Body of pancreas (tissue), 4 donors: ENCODE measurements at regions not wholly inside any gene's neighbourhood (a gene's known extent, or its start where the extent isn't known, plus 50 kb on each side); places are given as distances from the start of the nearest gene placed in this dataset.

Experiments
- ATAC-seq: fragments of 150-250 bp; one replicate; pipeline ENCODE4 v1.9.1; 2016
- DNase-seq, 4 donors: peaks; one replicate each; pipeline ENCODE4 v3.0.0-alpha.2; 2019
- H3K27ac ChIP-seq, 4 donors: fragments of 200-600 bp; sonication (generic); 1 replicate in 3 of 4; 2 replicates in 1 of 4; pipeline versions ENCODE4 v1.5.1 to v1.6.1; 2016 to 2019; ENCODE audit warnings: mild to moderate bottlenecking in 1 of 4, mixed read lengths in 1 of 4, moderate library complexity in 1 of 4
- H3K27me3 ChIP-seq, 2 donors: fragments of 200-600 bp; sonication (generic); one replicate each; pipeline ENCODE4 v1.6.0; 2016; ENCODE audit warnings: mild to moderate bottlenecking in 1 of 2
- H3K36me3 ChIP-seq, 2 donors: fragments of 200-600 bp; sonication (generic); replicated peaks in 1 of 2; 2 replicates each; pipeline ENCODE4 v1.5.1; 2016; ENCODE audit warnings: low read depth in 2 of 2; ENCODE audit not compliant: insufficient read depth in 1 of 2
- H3K4me1 ChIP-seq: fragments of 200-600 bp; sonication (generic); one replicate; pipeline ENCODE4 v1.6.0; 2016
- H3K4me3 ChIP-seq, 2 donors: fragments of 200-600 bp; sonication (generic); 1 replicate in 1 of 2; 2 replicates in 1 of 2; pipeline ENCODE4 v1.5.1; 2016 to 2019
- H3K9me3 ChIP-seq, 3 donors: fragments of 200-600 bp; sonication (generic); 1 replicate in 2 of 3; 2 replicates in 1 of 3; pipeline ENCODE4 v1.5.1; 2016
- CTCF ChIP-seq, 7 experiments: fragments of 450-650 bp in 4 of 7; fragments of 200-600 bp in 3 of 7; sonication (generic) in 3 of 7; IDR thresholded peaks; one replicate each; pipeline ENCODE4 v1.5.1; 2016 to 2019; ENCODE audit warnings: antibody characterized with exemption in 7 of 7
- POLR2A ChIP-seq, 3 donors: fragments of 450-650 bp; IDR thresholded peaks; one replicate each; pipeline ENCODE4 v1.6.1; 2016; ENCODE audit warnings: antibody characterized with exemption in 3 of 3, mild to moderate bottlenecking in 2 of 3
- whole genome bisulfite sequencing, 2 donors: methylation state at CpG; one replicate each; pipeline ENCODE4 v1.1.5; 2017; 5-methylcytosine and 5-hydroxymethylcytosine counted together
- intact Hi-C: fragments of 100-400 bp; cut with DNase I; formaldehyde crosslinking; loops from one replicate; pipeline ENCODE4 v1.15.1; 2023

GRCh38 chr1:112219267-112219666 lies 176.7 kb upstream of the CTTNBP2NL start:
- no peaks in the 10 kb centered on the region for H3K9me3 ChIP-seq
- intact Hi-C loops = no loop called here
- no peaks in the 10 kb centered on the region for H3K4me1 ChIP-seq
- TF ChIP-seq CTCF (IDR thresholded peaks at IDR 0.05) = no peak
- TF ChIP-seq POLR2A (IDR thresholded peaks at IDR 0.05) = no peak
- H3K4me3 ChIP-seq = no peak overlapping the region
- H3K36me3 ChIP-seq = no peaks in the 10 kb centered on the region
- no peak overlapping the region for H3K27ac ChIP-seq
- WGBS, 2 donors = 65 to 80% methylated on average over 1 of the region's 1 CpG
- ATAC-seq (no peak), DNase-seq (no peak)
- H3K27me3 ChIP-seq = no peaks in the 10 kb centered on the region

GRCh38 chr1:112230232-112230631 lies 165.8 kb upstream of the CTTNBP2NL start:
- Histone ChIP-seq H3K27me3 (no peaks in the 10 kb centered on the region), H3K36me3 (no peaks in the 10 kb centered on the region), H3K27ac (no peak overlapping the region), H3K9me3 (no peaks in the 10 kb centered on the region), H3K4me1 (no peaks in the 10 kb centered on the region), H3K4me3 (no peak overlapping the region)
- ATAC-seq (no peak), DNase-seq (no peak)
- no peak for TF ChIP-seq POLR2A (IDR thresholded peaks at IDR 0.05)
- no peak for TF ChIP-seq CTCF (IDR thresholded peaks at IDR 0.05)
- intact Hi-C loops = no loop called here
- 77 to 87% methylated on average over 9 of the region's 9 CpGs for WGBS, 2 donors

- Histone ChIP-seq H3K4me3 (no peak overlapping the region), H3K27me3 (no peaks in the 10 kb centered on the region), H3K4me1 (no peaks in the 10 kb centered on the region), H3K9me3 (no peaks in the 10 kb centered on the region), H3K27ac (no peak overlapping the region), H3K36me3 (no peaks in the 10 kb centered on the region)
- intact Hi-C loops = no loop called here
- DNase-seq (no peak), ATAC-seq (no peak)
- TF ChIP-seq POLR2A (IDR thresholded peaks at IDR 0.05) (no peak), CTCF (IDR thresholded peaks at IDR 0.05) (no peak)
- 40 to 62% methylated on average over 3 of the region's 3 CpGs for WGBS, 2 donors
Observed at GRCh38 chr1:112231331-112231730, 164.7 kb upstream of the CTTNBP2NL start.

- Histone ChIP-seq H3K27ac (no peak overlapping the region), H3K36me3 (no peaks in the 10 kb centered on the region), H3K9me3 (no peaks in the 10 kb centered on the region), H3K4me1 (no peaks in the 10 kb centered on the region), H3K4me3 (no peak overlapping the region), H3K27me3 (no peaks in the 10 kb centered on the region)
- intact Hi-C loops = no loop called here
- WGBS, 2 donors = 61 to 86% methylated on average over 3 of the region's 3 CpGs
- ATAC-seq (no peak), DNase-seq (no peak)
- TF ChIP-seq CTCF (IDR thresholded peaks at IDR 0.05) = no peak
- TF ChIP-seq POLR2A (IDR thresholded peaks at IDR 0.05) = no peak
Observed at GRCh38 chr1:112232848-112233247, 163.2 kb upstream of the CTTNBP2NL start.

- 73 to 79% methylated on average over 3 of the region's 3 CpGs for WGBS, 2 donors
- no peak for ATAC-seq
Observed at GRCh38 chr1:112234710-112235109, 161.3 kb upstream of the CTTNBP2NL start.

More at GRCh38 chr1:112234710-112235109, 161.3 kb upstream of the CTTNBP2NL start:
- no peak for DNase-seq
- intact Hi-C loops = no loop called here
- Histone ChIP-seq H3K36me3 (no peaks in the 10 kb centered on the region), H3K9me3 (no peaks in the 10 kb centered on the region), H3K27me3 (no peaks in the 10 kb centered on the region), H3K27ac (no peak overlapping the region), H3K4me1 (no peaks in the 10 kb centered on the region), H3K4me3 (no peak overlapping the region)
- TF ChIP-seq CTCF (IDR thresholded peaks at IDR 0.05) (no peak), POLR2A (IDR thresholded peaks at IDR 0.05) (no peak)
